Effector memory CD8-positive, alpha-beta T cell (primary cell): ENCODE measurements at regions not wholly inside any gene's neighbourhood (a gene's known extent, or its start where the extent isn't known, plus 50 kb on each side); places are given as distances from the start of the nearest gene placed in this dataset.

Experiments
- ATAC-seq: fragments of 150-1000 bp; cut with Tn5 transposase; replicated peaks from 2 replicates; pipeline ENCODE4 v1.10.0; 2021; ENCODE audit warnings: mild to moderate bottlenecking, moderate library complexity
- DNase-seq, 3 experiments: peaks; one replicate each; pipeline ENCODE4 v3.0.0; 2021
- H3K27ac Mint-ChIP-seq, 2 donors: one replicate each; pipeline ENCODE4 v1.8.0; 2022; ENCODE audit warnings: mild to moderate bottlenecking in 2 of 2, mixed read lengths in 2 of 2, moderate library complexity in 2 of 2
- H3K27me3 Mint-ChIP-seq, 2 donors: one replicate each; pipeline ENCODE4 v1.8.0; 2022; ENCODE audit warnings: mixed read lengths in 2 of 2
- H3K36me3 Mint-ChIP-seq: one replicate; pipeline ENCODE4 v1.8.0; 2022; ENCODE audit warnings: mild to moderate bottlenecking, moderate library complexity, mixed read lengths; ENCODE audit not compliant: insufficient read depth
- H3K4me1 Mint-ChIP-seq, 2 donors: one replicate each; pipeline ENCODE4 v1.8.0; 2022; ENCODE audit warnings: low read depth in 2 of 2, mixed read lengths in 2 of 2
- H3K4me3 Mint-ChIP-seq, 2 donors: one replicate each; pipeline ENCODE4 v1.8.0; 2022; ENCODE audit warnings: mild to moderate bottlenecking in 2 of 2, mixed read lengths in 2 of 2, moderate library complexity in 2 of 2
- H3K9me3 Mint-ChIP-seq, 2 donors: one replicate each; pipeline ENCODE4 v1.8.0; 2022; ENCODE audit warnings: mixed read lengths in 2 of 2

DNA sequence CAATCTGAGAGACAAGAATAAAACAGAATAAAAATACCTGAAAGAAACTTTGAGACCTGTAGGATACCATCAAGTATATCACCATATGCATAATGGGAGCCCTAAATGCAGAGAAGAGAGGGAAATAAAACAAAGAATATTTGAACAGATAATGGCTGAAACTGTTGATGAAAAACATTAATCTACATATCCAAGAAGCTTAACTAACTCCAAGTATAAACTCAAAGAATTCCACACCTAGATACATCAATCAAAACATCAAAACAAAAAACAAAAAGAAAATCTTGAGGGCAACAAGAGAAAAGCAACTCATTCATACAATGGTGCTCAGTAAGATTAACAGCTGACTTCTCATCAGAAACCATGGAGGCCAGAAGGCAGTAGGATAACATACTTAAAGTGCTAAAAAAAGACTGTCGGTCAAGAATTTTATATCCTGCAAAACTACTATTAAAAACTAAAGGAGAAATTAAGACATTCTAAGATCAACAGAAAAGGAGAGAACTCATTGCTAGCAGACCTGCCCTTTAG is 101.6 kb downstream of the FOXD1 start:
- Mint-ChIP-seq H3K36me3 (no peaks in the 10 kb centered on the region), H3K4me1 (no peaks in the 10 kb centered on the region), H3K27ac (no peak overlapping the region), H3K4me3 (no peak overlapping the region), H3K27me3 (peaks cover 45 to 74% of the 10 kb centered on the region in 2 donors), H3K9me3 (peaks cover 6 to 36% of the 10 kb centered on the region in 2 donors)
- ATAC-seq, result no peak
- no peak for DNase-seq

DNA sequence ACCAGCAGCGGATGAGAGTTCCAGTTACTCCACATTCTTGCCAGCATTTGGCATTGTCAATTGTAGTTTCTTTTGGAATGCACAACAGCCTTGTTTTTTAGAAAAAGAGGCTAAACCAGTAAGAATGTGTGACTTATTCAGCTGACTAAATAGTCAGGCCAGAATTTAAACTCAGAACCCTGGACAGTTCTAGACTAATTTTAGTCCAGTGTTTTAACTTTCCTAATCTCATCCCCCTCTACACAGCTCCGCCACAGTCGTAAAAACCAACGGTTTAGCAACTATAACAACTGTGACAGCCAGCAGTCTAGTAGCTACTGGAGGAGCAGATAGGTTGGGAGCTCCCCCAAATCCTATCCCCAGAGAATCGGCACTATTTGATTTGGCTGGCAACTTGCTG is 103.7 kb downstream of the FOXD1 start:
- peaks cover 6 to 36% of the 10 kb centered on the region in 2 donors for H3K9me3 Mint-ChIP-seq

DNA sequence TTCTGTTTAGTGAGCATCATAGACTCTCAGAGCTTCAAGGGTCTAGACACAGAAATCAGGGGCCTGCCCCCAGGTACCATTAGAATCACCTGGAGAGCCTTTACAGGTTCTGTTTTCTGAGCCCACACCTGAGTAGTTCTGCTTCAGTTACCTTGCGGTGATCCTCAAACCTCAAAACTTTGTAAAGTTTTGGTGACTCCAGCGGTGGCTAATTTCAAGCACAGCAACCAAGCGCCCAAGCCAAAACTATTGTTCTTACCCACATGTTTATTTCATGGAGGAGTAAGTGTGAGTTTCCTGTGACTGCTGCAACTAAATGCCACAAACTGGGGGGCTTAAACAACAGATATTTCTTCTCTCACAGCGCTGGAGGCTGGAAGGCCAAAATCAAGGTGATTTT is 108.9 kb downstream of the FOXD1 start:
- H3K9me3 Mint-ChIP-seq, result peaks cover 0 to 6% of the 10 kb centered on the region in 2 donors
- no peak for ATAC-seq
- H3K4me1 Mint-ChIP-seq, result no peaks in the 10 kb centered on the region
- no peak overlapping the region for H3K27ac Mint-ChIP-seq
- H3K4me3 Mint-ChIP-seq, result no peak overlapping the region
- DNase-seq, result no peak
- peaks cover 63 to 99% of the 10 kb centered on the region in 2 donors for H3K27me3 Mint-ChIP-seq
- H3K36me3 Mint-ChIP-seq, result no peaks in the 10 kb centered on the region

More for the DNA sequence above, 103.7 kb downstream of the FOXD1 start:
- H3K4me1 Mint-ChIP-seq, result no peaks in the 10 kb centered on the region
- ATAC-seq (no peak), DNase-seq (no peak)
- H3K27ac Mint-ChIP-seq, result no peak overlapping the region
- H3K27me3 Mint-ChIP-seq, result peaks cover 48 to 83% of the 10 kb centered on the region in 2 donors
- H3K36me3 Mint-ChIP-seq, result no peaks in the 10 kb centered on the region
- H3K4me3 Mint-ChIP-seq, result no peak overlapping the region

DNA sequence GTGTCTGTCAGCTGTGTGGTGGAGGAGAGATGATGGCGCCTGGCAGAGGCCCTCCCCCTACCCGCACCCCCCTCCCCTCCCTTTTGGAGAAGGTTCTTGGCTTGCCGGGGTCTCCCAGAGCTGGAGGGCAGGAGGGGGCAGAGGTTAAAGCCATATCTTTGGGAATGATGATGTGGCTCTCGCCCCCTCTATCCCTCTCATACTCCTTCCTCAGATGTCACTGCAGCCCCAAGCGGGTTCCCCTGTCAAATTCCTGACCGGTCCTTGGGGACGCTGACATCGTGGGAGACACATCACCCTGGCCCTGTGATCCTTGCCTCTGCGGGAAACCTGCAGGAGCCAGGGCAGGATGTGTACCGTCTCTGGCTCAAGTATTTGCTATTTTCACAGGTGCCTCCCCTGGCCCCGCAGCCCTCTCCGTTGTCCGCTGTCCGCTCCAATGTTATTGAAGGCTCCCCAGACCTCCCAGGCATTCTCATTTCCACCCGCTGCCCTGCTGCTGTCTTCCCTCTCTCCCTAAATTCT is 109.5 kb downstream of the FOXD1 start:
- H3K27ac Mint-ChIP-seq, result no peak overlapping the region
- ATAC-seq, result no peak
- peaks cover 69 to 99% of the 10 kb centered on the region in 2 donors for H3K27me3 Mint-ChIP-seq
- H3K9me3 Mint-ChIP-seq, result peaks cover 0 to 6% of the 10 kb centered on the region in 2 donors
- no peak for DNase-seq
- H3K4me3 Mint-ChIP-seq, result no peak overlapping the region
- H3K4me1 Mint-ChIP-seq, result no peaks in the 10 kb centered on the region
- H3K36me3 Mint-ChIP-seq, result no peaks in the 10 kb centered on the region

DNA sequence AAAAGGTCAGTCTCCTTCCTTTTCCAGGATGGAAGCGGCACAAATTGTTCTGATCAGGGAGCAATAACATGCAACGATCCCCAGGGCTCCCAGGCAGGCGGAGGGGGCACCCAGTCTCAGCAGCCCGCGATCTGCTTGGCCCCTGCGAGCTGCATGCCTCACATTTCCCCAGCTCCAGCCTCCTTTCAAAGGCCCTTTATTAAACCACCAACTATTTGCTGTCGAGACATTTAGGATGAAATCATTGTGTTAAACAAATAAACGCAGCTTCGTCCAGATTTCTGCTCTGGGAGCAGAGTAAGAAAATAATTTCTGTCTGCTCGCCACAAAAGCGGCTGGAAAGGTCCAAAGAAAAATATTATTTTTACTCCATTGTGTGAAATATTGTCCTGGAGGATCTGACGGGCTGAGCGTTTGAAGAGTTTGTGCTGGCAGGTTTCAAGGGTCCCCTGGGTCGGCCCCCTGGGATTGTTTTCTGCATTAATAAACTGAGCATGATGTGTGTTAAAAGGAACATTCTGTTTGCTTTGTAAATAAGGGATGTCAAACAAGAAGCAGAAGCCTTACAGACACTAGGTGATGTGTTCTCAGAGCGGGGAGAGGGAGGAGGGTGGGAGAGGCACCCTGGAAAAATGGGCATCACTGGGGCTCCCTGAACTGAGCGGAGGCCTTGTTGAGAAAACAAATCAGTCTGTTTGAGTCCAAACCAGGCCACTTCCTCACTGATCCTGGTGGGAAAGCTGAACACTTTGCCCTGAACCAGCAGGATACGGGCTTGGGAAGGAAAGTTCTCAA is 110.1 kb downstream of the FOXD1 start:
- H3K4me1 Mint-ChIP-seq, result no peaks in the 10 kb centered on the region
- DNase-seq (no peak), ATAC-seq (no peak)
- no peaks in the 10 kb centered on the region for H3K36me3 Mint-ChIP-seq
- no peak overlapping the region for H3K4me3 Mint-ChIP-seq
- peaks cover 0 to 6% of the 10 kb centered on the region in 2 donors for H3K9me3 Mint-ChIP-seq
- H3K27ac Mint-ChIP-seq, result no peak overlapping the region
- H3K27me3 Mint-ChIP-seq, result peaks cover 76 to 99% of the 10 kb centered on the region in 2 donors

DNA sequence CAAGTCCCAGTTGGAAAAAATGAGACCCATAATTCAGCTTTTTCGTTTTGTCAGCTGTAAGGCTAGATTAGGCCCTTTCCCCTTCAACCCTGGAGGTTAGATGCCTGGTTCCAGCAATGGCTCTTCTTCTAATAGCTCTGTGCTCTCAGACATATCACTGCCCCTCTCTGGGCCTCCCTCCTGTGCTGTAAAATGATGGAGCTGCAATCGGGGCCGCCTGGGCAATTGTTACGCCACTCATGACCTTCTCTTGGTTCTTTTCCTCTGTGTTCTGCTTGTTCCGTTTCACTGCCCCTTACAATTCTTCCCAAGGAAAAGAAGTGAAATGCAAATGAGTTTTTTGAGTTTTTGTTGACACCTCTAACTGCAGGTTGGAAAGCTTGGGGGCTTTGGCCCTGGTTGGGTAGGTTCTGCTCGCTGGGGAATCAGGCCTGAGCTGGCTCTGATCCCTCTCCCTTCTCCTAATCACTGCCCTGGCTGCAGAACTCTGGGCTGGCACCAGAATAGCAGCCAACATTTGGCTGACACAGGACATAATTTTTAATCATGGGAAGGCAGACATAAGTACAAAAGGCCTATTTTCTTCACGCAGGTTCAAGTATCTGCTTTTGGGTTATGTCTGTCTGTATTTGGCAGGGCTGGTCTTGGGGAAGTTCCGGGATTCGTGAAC is 110.9 kb downstream of the FOXD1 start:
- Mint-ChIP-seq H3K4me1 (no peaks in the 10 kb centered on the region), H3K27me3 (peaks cover 79 to 99% of the 10 kb centered on the region in 2 donors), H3K36me3 (no peaks in the 10 kb centered on the region), H3K9me3 (peaks cover 0 to 6% of the 10 kb centered on the region in 2 donors), H3K4me3 (no peak overlapping the region), H3K27ac (no peak overlapping the region)
- ATAC-seq (no peak), DNase-seq (no peak)

DNA sequence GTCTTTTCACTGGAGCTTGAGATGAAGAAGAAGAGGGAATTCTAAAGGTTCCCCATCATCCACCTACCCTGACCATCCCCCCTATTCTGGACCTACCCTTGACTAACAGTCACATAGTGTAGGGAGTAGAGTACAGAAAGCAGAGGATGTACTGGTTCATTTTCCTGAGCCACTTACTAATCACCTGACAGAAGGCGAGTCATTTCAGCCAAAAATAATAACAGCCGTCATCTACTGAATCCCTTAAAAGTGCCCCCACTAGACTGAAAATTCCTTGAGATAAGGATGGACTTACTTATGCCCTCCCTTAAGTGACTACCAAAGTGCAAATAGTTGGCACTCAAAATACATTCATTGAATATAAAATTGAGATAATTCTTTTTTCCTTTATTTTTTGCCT is 112.2 kb downstream of the FOXD1 start:
- Mint-ChIP-seq H3K36me3 (no peaks in the 10 kb centered on the region), H3K27ac (no peak overlapping the region), H3K4me1 (no peaks in the 10 kb centered on the region), H3K27me3 (peaks cover 88 to 99% of the 10 kb centered on the region in 2 donors), H3K4me3 (no peak overlapping the region), H3K9me3 (peaks cover 0 to 9% of the 10 kb centered on the region in 2 donors)
- ATAC-seq (no peak), DNase-seq (no peak)

DNA sequence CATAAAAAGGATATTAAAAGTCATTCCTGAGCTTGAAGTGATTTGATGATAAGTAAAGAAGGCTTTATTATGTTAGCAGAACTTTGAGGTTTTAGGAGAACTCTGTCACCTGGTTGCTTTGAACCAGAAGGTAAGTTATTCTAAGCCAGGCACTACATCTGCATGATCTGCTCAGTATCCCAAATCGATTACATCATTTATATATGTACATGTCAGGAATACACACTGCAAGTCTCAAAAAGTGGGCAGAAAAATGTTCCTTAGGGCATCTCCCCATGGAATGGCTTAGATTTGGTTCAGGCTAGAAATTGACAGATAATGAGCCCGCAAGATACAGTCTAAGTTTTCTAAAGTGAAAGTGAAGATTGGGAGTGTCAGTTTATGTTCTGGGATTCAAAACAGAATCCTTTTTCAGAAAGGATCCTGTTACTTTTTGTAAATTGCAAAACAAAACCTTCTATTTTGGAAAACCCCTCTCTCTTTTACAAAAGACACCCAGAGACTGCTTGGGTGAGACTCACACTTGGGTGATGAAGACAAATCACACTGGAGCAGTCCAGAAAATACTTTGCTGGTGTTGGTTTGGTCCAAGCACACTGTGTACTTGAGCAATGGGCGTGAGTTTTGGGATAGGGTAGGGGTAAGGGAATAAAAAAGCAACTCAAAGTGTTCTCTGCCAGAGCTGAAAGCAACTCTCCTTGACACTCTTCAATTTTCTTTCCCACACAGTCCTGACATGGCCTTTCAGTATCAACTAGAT is 114.5 kb downstream of the FOXD1 start:
- H3K27me3 Mint-ChIP-seq, result peaks cover 75 to 88% of the 10 kb centered on the region in 2 donors
- no peak for DNase-seq
- no peak overlapping the region for H3K4me3 Mint-ChIP-seq
- H3K9me3 Mint-ChIP-seq, result peaks cover 0 to 12% of the 10 kb centered on the region in 2 donors
- no peaks in the 10 kb centered on the region for H3K4me1 Mint-ChIP-seq
- no peak overlapping the region for H3K27ac Mint-ChIP-seq
- H3K36me3 Mint-ChIP-seq, result no peaks in the 10 kb centered on the region
- ATAC-seq, result no peak

DNA sequence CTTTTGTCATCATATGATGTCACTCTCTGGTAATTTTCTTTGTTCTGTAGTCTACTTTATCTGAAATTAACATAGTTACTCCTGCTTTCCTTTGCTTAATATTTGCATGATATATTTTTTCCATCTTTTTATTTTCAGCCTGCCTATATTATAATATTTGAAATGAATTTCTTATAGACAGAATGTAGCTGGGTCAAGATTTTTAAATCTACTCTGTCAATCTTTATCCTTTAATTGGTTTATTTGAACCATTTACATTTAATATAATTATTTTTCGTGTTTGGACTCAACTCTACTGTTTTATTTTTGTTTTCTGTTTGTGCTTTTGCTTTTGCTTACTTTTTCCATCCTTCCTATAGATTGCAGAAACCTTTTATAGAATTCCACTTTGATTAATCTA is 118.0 kb downstream of the FOXD1 start:
- Mint-ChIP-seq H3K4me3 (no peak overlapping the region), H3K9me3 (peaks cover 0 to 12% of the 10 kb centered on the region in 2 donors), H3K27me3 (peaks cover 56 to 76% of the 10 kb centered on the region in 2 donors), H3K27ac (no peak overlapping the region), H3K4me1 (no peaks in the 10 kb centered on the region), H3K36me3 (no peaks in the 10 kb centered on the region)
- no peak for ATAC-seq
- DNase-seq, result no peak

DNA sequence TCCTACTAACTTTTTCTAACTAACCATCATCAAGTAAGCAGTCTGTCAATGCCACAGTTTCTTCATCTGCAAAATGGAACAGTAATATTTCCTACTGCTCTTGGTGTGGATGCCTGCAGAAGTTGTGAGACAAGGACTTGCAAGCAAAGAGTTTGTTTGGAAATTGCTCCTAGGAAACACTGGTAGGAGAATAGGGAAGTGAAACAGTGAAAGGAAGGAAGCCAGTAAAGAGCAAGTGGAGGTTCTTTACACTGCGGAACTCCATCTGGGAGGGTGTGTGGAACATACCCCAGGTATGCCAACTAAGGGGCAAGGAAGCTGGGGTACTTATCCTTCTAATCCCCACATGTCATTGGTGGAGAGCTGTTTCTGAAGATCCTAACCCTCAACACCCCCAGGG is 119.9 kb downstream of the FOXD1 start:
- no peak for DNase-seq
- H3K9me3 Mint-ChIP-seq, result peaks cover 0 to 12% of the 10 kb centered on the region in 2 donors
- no peaks in the 10 kb centered on the region for H3K4me1 Mint-ChIP-seq
- peaks cover 54 to 76% of the 10 kb centered on the region in 2 donors for H3K27me3 Mint-ChIP-seq
- no peak overlapping the region for H3K27ac Mint-ChIP-seq
- no peaks in the 10 kb centered on the region for H3K36me3 Mint-ChIP-seq
- no peak overlapping the region for H3K4me3 Mint-ChIP-seq
- ATAC-seq, result no peak

DNA sequence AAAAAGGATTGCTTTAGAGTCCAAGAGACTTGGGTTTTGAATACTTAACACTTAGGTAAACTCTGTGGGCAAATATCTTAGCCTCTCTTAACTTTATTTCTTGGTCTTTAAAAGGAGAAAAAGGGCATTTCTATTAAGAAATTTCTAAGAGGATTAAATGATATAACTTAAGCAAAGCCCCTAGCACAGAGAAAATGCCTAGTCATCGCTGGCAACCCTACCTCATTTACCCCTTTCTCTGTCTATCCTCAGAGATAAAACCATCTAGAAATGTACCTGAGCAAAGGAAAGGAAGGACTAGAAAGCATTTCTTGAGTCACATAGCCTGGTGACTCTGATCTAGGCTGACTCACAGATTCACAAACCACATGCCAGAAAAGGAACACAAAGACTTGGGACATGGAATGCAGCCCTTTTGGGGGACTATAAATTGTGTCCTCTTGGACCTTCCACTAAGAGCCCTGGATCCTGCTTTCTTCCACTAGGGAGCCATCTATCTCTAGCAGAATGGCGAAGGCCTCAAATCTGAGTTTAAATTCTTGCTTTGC is 120.6 kb downstream of the FOXD1 start:
- H3K4me1 Mint-ChIP-seq, result no peaks in the 10 kb centered on the region
- H3K27me3 Mint-ChIP-seq, result peaks cover 54 to 76% of the 10 kb centered on the region in 2 donors
- H3K9me3 Mint-ChIP-seq, result peaks cover 0 to 12% of the 10 kb centered on the region in 2 donors
- H3K36me3 Mint-ChIP-seq, result no peaks in the 10 kb centered on the region
- no peak overlapping the region for H3K4me3 Mint-ChIP-seq
- no peak for ATAC-seq
- no peak for DNase-seq
- H3K27ac Mint-ChIP-seq, result no peak overlapping the region

DNA sequence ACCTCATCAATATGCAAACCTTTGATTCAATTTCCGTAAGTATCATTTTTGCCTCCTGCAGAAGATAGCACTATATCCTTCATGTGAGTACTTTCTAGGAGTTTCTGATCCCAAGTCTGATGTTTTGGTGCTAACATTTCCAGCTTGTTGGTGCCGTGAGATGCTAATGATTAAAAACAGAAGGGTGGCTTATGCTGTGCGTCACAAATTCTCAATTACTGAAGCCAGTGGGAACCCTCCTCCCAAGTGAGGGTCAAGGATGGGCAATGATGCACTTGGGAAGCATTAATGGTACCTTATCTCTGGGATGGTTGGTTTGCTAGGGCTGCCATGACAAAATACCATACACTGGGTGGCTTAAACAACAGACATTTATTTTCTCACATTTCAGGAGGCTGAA is 123.0 kb downstream of the FOXD1 start:
- DNase-seq (no peak), ATAC-seq (no peak)
- Mint-ChIP-seq H3K4me3 (no peak overlapping the region), H3K27me3 (peaks cover 53 to 66% of the 10 kb centered on the region in 2 donors), H3K36me3 (no peaks in the 10 kb centered on the region), H3K27ac (no peak overlapping the region), H3K9me3 (peaks cover 0 to 1% of the 10 kb centered on the region in 2 donors), H3K4me1 (no peaks in the 10 kb centered on the region)

DNA sequence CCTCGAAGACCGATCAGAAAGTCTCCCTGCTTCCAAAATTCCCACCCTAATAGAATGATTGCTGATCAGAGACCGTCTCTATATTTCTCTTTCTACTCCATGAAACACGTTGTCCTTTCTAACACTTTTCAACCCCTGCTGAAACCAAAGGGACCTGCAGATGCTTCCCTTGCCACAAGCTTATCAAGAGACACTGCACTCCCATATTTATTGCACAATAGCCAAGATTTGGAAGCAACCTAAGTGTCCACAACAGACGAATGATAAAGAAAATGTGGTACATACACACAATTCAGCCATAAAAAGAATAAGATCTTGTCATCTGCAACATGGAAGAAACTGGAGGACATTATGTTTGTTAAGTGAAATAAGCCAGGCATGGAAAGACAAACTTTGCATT is 125.1 kb downstream of the FOXD1 start:
- DNase-seq (no peak), ATAC-seq (no peak)
- Mint-ChIP-seq H3K4me1 (no peaks in the 10 kb centered on the region), H3K27ac (no peak overlapping the region), H3K9me3 (no peaks in the 10 kb centered on the region), H3K36me3 (no peaks in the 10 kb centered on the region), H3K4me3 (no peak overlapping the region), H3K27me3 (peaks cover 64 to 74% of the 10 kb centered on the region in 2 donors)
